IMR-90 (cell line): ENCODE measurements at regions not wholly inside any gene's neighbourhood (a gene's known extent, or its start where the extent isn't known, plus 50 kb on each side); places are given as distances from the start of the nearest gene placed in this dataset.

ENCODE experiments used
- ATAC-seq: fragments of 200-7000 bp; cut with Tn5 transposase; 2 replicates; pipeline ENCODE4 v1.9.1; 2020; ENCODE audit warnings: low read depth, mild to moderate bottlenecking, moderate library complexity
- BruUV-seq: library from RNA; stranded (reverse); fragments of 400-500 nt; replicated peaks from 2 replicates; lab custom pipeline; 2021; lab: Mats Ljungman, UMichigan
- CTCF ChIA-PET: fragments of 300-600 bp; formaldehyde crosslinking; extraction: SDS; loops from one replicate; lab custom pipeline; 2021; ENCODE audit warnings: antibody characterized with exemption; lab: Yijun Ruan, JAX
- POLR2A ChIA-PET: fragments of 300-600 bp; sonication (Branson Sonifier 250); formaldehyde crosslinking; loops from one replicate; lab custom pipeline; 2022; ENCODE audit warnings: antibody characterized with exemption; ENCODE audit not compliant: unreplicated experiment; lab: Charles Lee
- DNase-seq: peaks from one replicate; pipeline ENCODE4 v3.0.0; 2013
- H2AFZ ChIP-seq: replicated peaks from 2 replicates; pipeline ENCODE3; 2013; ENCODE audit warnings: low read length, mild to moderate bottlenecking; ENCODE audit not compliant: poor library complexity
- H2AK5ac ChIP-seq: 2 replicates; pipeline ENCODE4 v1.6.1; 2013; ENCODE audit warnings: low read depth, low read length, inconsistent platforms
- H2AK9ac ChIP-seq: replicated peaks from 2 replicates; pipeline ENCODE3; 2013; ENCODE audit warnings: mild to moderate bottlenecking, low read depth, low read length, moderate library complexity; ENCODE audit not compliant: poor library complexity
- H2BK120ac ChIP-seq: 2 replicates; pipeline ENCODE4 v1.6.1; 2013; ENCODE audit warnings: low read depth, low read length, inconsistent platforms
- H2BK15ac ChIP-seq: 3 replicates; pipeline ENCODE4 v1.6.1; 2013; ENCODE audit warnings: low read depth, low read length, inconsistent platforms
- H2BK20ac ChIP-seq: 2 replicates; pipeline ENCODE4 v1.6.1; 2013; ENCODE audit warnings: low read depth, mild to moderate bottlenecking, inconsistent platforms, low read length, moderate library complexity
- H2BK5ac ChIP-seq: 2 replicates; pipeline ENCODE4 v1.6.1; 2013; ENCODE audit warnings: mild to moderate bottlenecking, low read depth, low read length, inconsistent platforms; ENCODE audit not compliant: poor library complexity, severe bottlenecking
- H3K14ac ChIP-seq: replicated peaks from 2 replicates; pipeline ENCODE4 v1.6.1; 2013; ENCODE audit warnings: low read depth, low read length, inconsistent platforms
- H3K18ac ChIP-seq: 2 replicates; pipeline ENCODE4 v1.6.1; 2013; ENCODE audit warnings: low read depth, low read length, control low read depth
- H3K23ac ChIP-seq: 2 replicates; pipeline ENCODE4 v1.6.1; 2013; ENCODE audit warnings: low read depth, low read length, inconsistent platforms
- H3K27ac ChIP-seq: 2 replicates; pipeline ENCODE4 v1.5.1; 2013; ENCODE audit warnings: mild to moderate bottlenecking, control low read depth, low read length; ENCODE audit not compliant: insufficient read depth
- H3K27me3 ChIP-seq: 2 replicates; pipeline ENCODE4 v1.6.1; 2013; ENCODE audit warnings: low read length; ENCODE audit not compliant: control insufficient read depth, insufficient read depth
- H3K36me3 ChIP-seq: 2 replicates; pipeline ENCODE4 v1.6.1; 2013; ENCODE audit warnings: low read length, mixed read lengths; ENCODE audit not compliant: control insufficient read depth, insufficient read depth
- H3K4ac ChIP-seq: 2 replicates; pipeline ENCODE4 v1.6.1; 2013; ENCODE audit warnings: low read depth, low read length, inconsistent platforms
- H3K4me1 ChIP-seq: 2 replicates; pipeline ENCODE4 v1.6.1; 2013; ENCODE audit warnings: low read length, mixed read lengths; ENCODE audit not compliant: control insufficient read depth, insufficient read depth
- H3K4me2 ChIP-seq: 2 replicates; pipeline ENCODE4 v1.6.1; 2013; ENCODE audit warnings: low read depth, mild to moderate bottlenecking, control low read depth, low read length, moderate library complexity
- H3K4me3 ChIP-seq: 2 replicates; pipeline ENCODE4 v1.5.1; 2013; ENCODE audit warnings: low read depth, mild to moderate bottlenecking, control low read depth, low read length, moderate library complexity; ENCODE audit not compliant: insufficient read depth
- H3K56ac ChIP-seq: 2 replicates; pipeline ENCODE4 v1.6.1; 2013; ENCODE audit warnings: low read length, inconsistent platforms; ENCODE audit not compliant: insufficient read depth; ENCODE audit errors: extremely low read depth
- H3K79me1 ChIP-seq, 2 experiments: 2 replicates each; pipeline ENCODE4 v1.6.1; 2013; ENCODE audit warnings: low read length in 2 of 2, inconsistent platforms in 1 of 2, low read depth in 1 of 2
- H3K9ac ChIP-seq: 2 replicates; pipeline ENCODE4 v1.6.1; 2013; ENCODE audit warnings: low read depth, low read length, control low read depth
- H3K9me1 ChIP-seq: 2 replicates; pipeline ENCODE4 v1.6.1; 2013; ENCODE audit warnings: low read length, inconsistent platforms; ENCODE audit not compliant: insufficient read depth
- H3K9me3 ChIP-seq: 2 replicates; pipeline ENCODE4 v1.6.1; 2013; ENCODE audit warnings: low read length; ENCODE audit not compliant: control insufficient read depth, insufficient read depth
- H4K20me1 ChIP-seq: 2 replicates; pipeline ENCODE4 v1.6.1; 2013; ENCODE audit warnings: low read length, inconsistent platforms; ENCODE audit not compliant: insufficient read depth
- H4K5ac ChIP-seq: 2 replicates; pipeline ENCODE4 v1.6.1; 2013; ENCODE audit warnings: mild to moderate bottlenecking, low read depth, low read length, control low read depth
- H4K8ac ChIP-seq, 2 experiments: 2 replicates each; pipeline ENCODE4 v1.6.1; 2013; ENCODE audit warnings: low read depth in 2 of 2, low read length in 2 of 2, control low read depth in 1 of 2, inconsistent platforms in 1 of 2
- H4K91ac ChIP-seq: 2 replicates; pipeline ENCODE4 v1.6.1; 2013; ENCODE audit warnings: low read depth, low read length, inconsistent platforms; ENCODE audit not compliant: insufficient read depth
- BHLHE40 ChIP-seq: fragments of 150-350 bp; IDR thresholded peaks from 2 replicates; pipeline ENCODE4 v1.6.1; 2016; ENCODE audit warnings: mild to moderate bottlenecking, low read depth, low read length
- CEBPB ChIP-seq: IDR thresholded peaks from 2 replicates; pipeline ENCODE4 v1.6.1; 2012; ENCODE audit warnings: low read depth, low read length, improper control_type of control experiment
- CHD1 ChIP-seq: IDR thresholded peaks from 2 replicates; pipeline ENCODE4 v1.6.1; 2012; ENCODE audit warnings: low read depth, low read length, improper control_type of control experiment
- CTCF ChIP-seq: conservative IDR thresholded peaks from 2 replicates; pipeline ENCODE4 v1.5.1; 2012; ENCODE audit warnings: mild to moderate bottlenecking, low read depth, low read length, improper control_type of control experiment
- ELK1 ChIP-seq: fragments of 150-350 bp; IDR thresholded peaks from 2 replicates; pipeline ENCODE4 v1.6.1; 2016; ENCODE audit warnings: low read depth, mild to moderate bottlenecking, low read length, moderate library complexity, borderline replicate concordance
- FOS ChIP-seq: fragments of 150-350 bp; IDR thresholded peaks from 2 replicates; pipeline ENCODE4 v1.6.1; 2016; ENCODE audit warnings: low read depth, low read length
- MAFK ChIP-seq: IDR thresholded peaks from 2 replicates; pipeline ENCODE4 v1.6.1; 2012; ENCODE audit warnings: low read depth, low read length, improper control_type of control experiment
- MAZ ChIP-seq: IDR thresholded peaks from 2 replicates; pipeline ENCODE4 v1.6.1; 2012; ENCODE audit warnings: low read depth, mild to moderate bottlenecking, low read length, improper control_type of control experiment, moderate library complexity, borderline replicate concordance
- MXI1 ChIP-seq: IDR thresholded peaks from 2 replicates; pipeline ENCODE4 v1.6.1; 2012; ENCODE audit warnings: low read depth, mild to moderate bottlenecking, low read length, moderate library complexity, borderline replicate concordance
- NFE2L2 ChIP-seq: fragments of 150-350 bp; IDR thresholded peaks from 2 replicates; pipeline ENCODE4 v1.6.1; 2016; ENCODE audit warnings: low read depth, mild to moderate bottlenecking, low read length
- POLR2A ChIP-seq: IDR thresholded peaks from 2 replicates; pipeline ENCODE4 v1.6.1; 2012; ENCODE audit warnings: mild to moderate bottlenecking, low read depth, low read length
- RAD21 ChIP-seq: IDR thresholded peaks from 2 replicates; pipeline ENCODE4 v1.6.1; 2012; ENCODE audit warnings: low read length, improper control_type of control experiment
- RCOR1 ChIP-seq: IDR thresholded peaks from 2 replicates; pipeline ENCODE4 v1.6.1; 2012; ENCODE audit warnings: mild to moderate bottlenecking, low read length, improper control_type of control experiment; ENCODE audit not compliant: insufficient replicate concordance
- RFX5 ChIP-seq: IDR thresholded peaks from 2 replicates; pipeline ENCODE4 v1.8.0; 2012; ENCODE audit warnings: low read depth, mild to moderate bottlenecking, low read length, moderate library complexity
- SMC3 ChIP-seq: fragments of 150-350 bp; IDR thresholded peaks from 2 replicates; pipeline ENCODE4 v1.6.1; 2016; ENCODE audit warnings: low read depth, mild to moderate bottlenecking, antibody characterized with exemption, low read length, moderate library complexity
- USF2 ChIP-seq: fragments of 150-350 bp; IDR thresholded peaks from 2 replicates; pipeline ENCODE4 v1.6.1; 2017; ENCODE audit warnings: mild to moderate bottlenecking, antibody characterized with exemption, low read length, low read depth
- WGBS, 2 experiments: methylation state at CpG; one replicate each; pipeline versions ENCODE4 v1.1.5 to v1.1.7; 2013; ENCODE audit warnings: missing lambda C conversion rate in 2 of 2; ENCODE audit not compliant: insufficient read length in 1 of 2; ENCODE audit errors: extremely low coverage in 2 of 2; 5-methylcytosine and 5-hydroxymethylcytosine counted together
- dilution Hi-C: fragments of 300-500 bp; cut with HindIII; formaldehyde crosslinking; loops from one replicate; pipeline ENCODE4 v1.14.3; 2018; ENCODE audit warnings: low sequenced_read_pairs; ENCODE audit not compliant: unreplicated experiment
- in situ Hi-C: fragments of 300-500 bp; cut with MboI; formaldehyde crosslinking; loops from 3 replicates; pipeline ENCODE4 v1.14.3; 2019; ENCODE audit warnings: low sequenced_read_pairs, inconsistent platforms, mixed read lengths
- intact Hi-C: fragments of 100-400 bp; cut with micrococcal nuclease; formaldehyde crosslinking; loops from 2 replicates; pipeline ENCODE4 v1.10.0; 2022

GRCh38 chr2:147482111-147482895, 362.5 kb upstream of the ACVR2A start:
- H2AK5ac ChIP-seq = no peak overlapping the region
- ATAC-seq (no peak), DNase-seq (no peak)
- no peaks in the 10 kb centered on the region for H3K27me3 ChIP-seq
- H3K4ac ChIP-seq = no peak overlapping the region
- H3K9me1 ChIP-seq = no peaks in the 10 kb centered on the region
- dilution Hi-C loops (no loop called here), intact Hi-C loops (no loop called here), in situ Hi-C loops (no loop called here)
- no peak overlapping the region for H4K5ac ChIP-seq
- H2BK15ac ChIP-seq = no peak overlapping the region
- no peaks in the 10 kb centered on the region for H3K79me1 ChIP-seq
- H4K20me1 ChIP-seq = no peaks in the 10 kb centered on the region
- no peak overlapping the region for H3K4me3 ChIP-seq
- H2AK9ac ChIP-seq = no peak overlapping the region
- POLR2A ChIA-PET = no interaction called here
- no peak overlapping the region for H4K91ac ChIP-seq
- H3K9ac ChIP-seq = no peak overlapping the region
- no peak overlapping the region for H3K27ac ChIP-seq
- TF ChIP-seq USF2 = no peak
- no peak for TF ChIP-seq ELK1
- TF ChIP-seq MXI1 = no peak
- no peak for TF ChIP-seq MAZ
- TF ChIP-seq CHD1 = no peak
- no peak for TF ChIP-seq CEBPB
- no peak for TF ChIP-seq SMC3
- TF ChIP-seq RCOR1 = no peak
- no peak for TF ChIP-seq BHLHE40
- TF ChIP-seq MAFK = no peak
- TF ChIP-seq RFX5 = no peak
- no peak for TF ChIP-seq POLR2A
- TF ChIP-seq FOS = no peak
- TF ChIP-seq CTCF = no peak
- TF ChIP-seq NFE2L2 = no peak
- no peak for TF ChIP-seq RAD21
- CTCF ChIA-PET = no interaction called here
- no TSS peak for BruUV-seq
- H3K18ac ChIP-seq = no peak overlapping the region
- H3K56ac ChIP-seq = no peak overlapping the region
- no peak overlapping the region for H2AFZ ChIP-seq
- no peak overlapping the region for H2BK5ac ChIP-seq
- WGBS, 2 experiments = 50% methylated on average over 3 of the region's 6 CpGs; no CpG with 5 or more reads in 1 of the 2 experiments
- no peak overlapping the region for H4K8ac ChIP-seq
- H3K36me3 ChIP-seq = no peaks in the 10 kb centered on the region
- no peak overlapping the region for H3K23ac ChIP-seq
- no peak overlapping the region for H3K4me2 ChIP-seq
- no peak overlapping the region for H2BK20ac ChIP-seq
- no peaks in the 10 kb centered on the region for H3K9me3 ChIP-seq
- H2BK120ac ChIP-seq = no peak overlapping the region
- no peaks in the 10 kb centered on the region for H3K4me1 ChIP-seq
- H3K14ac ChIP-seq = no peak overlapping the region
